Caco-2 (cell line): ENCODE measurements at regions not wholly inside any gene's neighbourhood (a gene's known extent, or its start where the extent isn't known, plus 50 kb on each side); places are given as distances from the start of the nearest gene placed in this dataset.

ENCODE experiments used
- BruUV-seq: library from RNA; stranded (reverse); fragments of 400-500 nt; replicated peaks from 2 replicates; lab custom pipeline; 2021; lab: Mats Ljungman, UMichigan
- CTCF ChIA-PET: fragments of 300-600 bp; sonication (Branson Sonifier 250); formaldehyde crosslinking; loops from one replicate; lab custom pipeline; 2022; ENCODE audit warnings: antibody characterized with exemption; lab: Charles Lee
- POLR2A ChIA-PET: fragments of 300-600 bp; sonication (Branson Sonifier 250); formaldehyde crosslinking; loops from one replicate; lab custom pipeline; 2022; ENCODE audit warnings: antibody characterized with exemption; lab: Charles Lee
- DNase-seq, 2 experiments: peaks; one replicate each; pipeline versions ENCODE4 v3.0.0 to v3.0.0-alpha.2; 2020 to 2022
- H3K27me3 ChIP-seq: replicated peaks from 2 replicates; pipeline ENCODE4 v1.6.0; 2011; ENCODE audit warnings: low read length; ENCODE audit not compliant: control insufficient read depth, insufficient read depth
- H3K36me3 ChIP-seq: 2 replicates; pipeline ENCODE4 v1.5.1; 2011; ENCODE audit warnings: low read length; ENCODE audit not compliant: control insufficient read depth, insufficient read depth
- H3K4me1 ChIP-seq: fragments of 250-450 bp; sonication (Bioruptor Pico); 2 replicates; pipeline ENCODE4 v1.5.1; 2020; ENCODE audit warnings: mild to moderate bottlenecking
- H3K4me3 ChIP-seq: 2 replicates; pipeline ENCODE4 v1.5.1; 2011; ENCODE audit warnings: low read depth, mild to moderate bottlenecking, control low read depth, low read length
- H3K9me3 ChIP-seq: fragments of 250-450 bp; sonication (Bioruptor Pico); 2 replicates; pipeline ENCODE4 v1.5.1; 2020; ENCODE audit warnings: mild to moderate bottlenecking, moderate library complexity
- H3K27ac Mint-ChIP-seq: one replicate; pipeline ENCODE4 v1.8.0; 2022; ENCODE audit warnings: mixed read lengths; ENCODE audit not compliant: unreplicated experiment
- H3K27me3 Mint-ChIP-seq: one replicate; pipeline ENCODE4 v1.8.0; 2022; ENCODE audit warnings: mixed read lengths; ENCODE audit not compliant: insufficient read depth, unreplicated experiment
- H3K36me3 Mint-ChIP-seq: one replicate; pipeline ENCODE4 v1.8.0; 2022; ENCODE audit warnings: mild to moderate bottlenecking, mixed read lengths; ENCODE audit not compliant: insufficient read depth, unreplicated experiment
- H3K4me1 Mint-ChIP-seq: one replicate; pipeline ENCODE4 v1.8.0; 2022; ENCODE audit warnings: low read depth, mixed read lengths; ENCODE audit not compliant: unreplicated experiment
- H3K4me3 Mint-ChIP-seq: one replicate; pipeline ENCODE4 v1.8.0; 2022; ENCODE audit warnings: mild to moderate bottlenecking, moderate library complexity, mixed read lengths; ENCODE audit not compliant: unreplicated experiment
- H3K9me3 Mint-ChIP-seq: one replicate; pipeline ENCODE4 v1.8.0; 2022; ENCODE audit warnings: mixed read lengths; ENCODE audit not compliant: unreplicated experiment
- CTCF ChIP-seq, 2 experiments: fragments of 200-600 bp in 1 of 2; IDR thresholded peaks; 1 replicate in 1 of 2; 2 replicates in 1 of 2; pipeline versions ENCODE4 v1.5.1 to v1.8.0; 2011 to 2022; ENCODE audit warnings: antibody characterized with exemption in 1 of 2, control low read depth in 1 of 2, inconsistent platforms in 1 of 2, low read depth in 1 of 2, low read length in 1 of 2, mild to moderate bottlenecking in 1 of 2, moderate library complexity in 1 of 2; ENCODE audit not compliant: insufficient read depth in 1 of 2, severe bottlenecking in 1 of 2, unreplicated experiment in 1 of 2
- intact Hi-C: fragments of 100-400 bp; cut with micrococcal nuclease; formaldehyde crosslinking; loops from one replicate; pipeline ENCODE4 v1.10.0; 2022; ENCODE audit not compliant: unreplicated experiment

GRCh38 chr10:78557433-78557925 is 511.3 kb upstream of the ZMIZ1 start:
- BruUV-seq, result no TSS peak
- H3K4me1 ChIP-seq, result no peaks in the 10 kb centered on the region
- ChIA-PET POLR2A (no interaction called here), CTCF (no interaction called here)
- Mint-ChIP-seq H3K9me3 (peaks cover 11% of the 10 kb centered on the region), H3K4me3 (no peak overlapping the region), H3K27ac (no peak overlapping the region), H3K4me1 (peaks cover 6% of the 10 kb centered on the region), H3K36me3 (no peaks in the 10 kb centered on the region), H3K27me3 (no peaks in the 10 kb centered on the region)
- H3K27me3 ChIP-seq, result no peaks in the 10 kb centered on the region
- H3K4me3 ChIP-seq, result no peak overlapping the region
- intact Hi-C loops, result no loop called here
- H3K9me3 ChIP-seq, result no peaks in the 10 kb centered on the region
- H3K36me3 ChIP-seq, result no peaks in the 10 kb centered on the region
- no peak for TF ChIP-seq CTCF (IDR thresholded peaks at IDR 0.05; ENCODE audit: insufficient read depth in 1 of 2, low read depth in 1 of 2, low read length in 1 of 2, severe bottlenecking in 1 of 2, unreplicated experiment in 1 of 2)
- no peak for DNase-seq

- intact Hi-C loops, result no loop called here
- no peaks in the 10 kb centered on the region for H3K4me1 ChIP-seq
- Mint-ChIP-seq H3K4me3 (no peak overlapping the region), H3K9me3 (peaks cover 11% of the 10 kb centered on the region), H3K4me1 (no peaks in the 10 kb centered on the region), H3K36me3 (no peaks in the 10 kb centered on the region), H3K27me3 (no peaks in the 10 kb centered on the region), H3K27ac (no peak overlapping the region)
- no peak for DNase-seq
- ChIA-PET CTCF (no interaction called here), POLR2A (no interaction called here)
- TF ChIP-seq CTCF (IDR thresholded peaks at IDR 0.05; ENCODE audit: insufficient read depth in 1 of 2, low read depth in 1 of 2, low read length in 1 of 2, severe bottlenecking in 1 of 2, unreplicated experiment in 1 of 2), result no peak
- no TSS peak for BruUV-seq
- H3K36me3 ChIP-seq, result no peaks in the 10 kb centered on the region
- H3K9me3 ChIP-seq, result no peaks in the 10 kb centered on the region
- no peak overlapping the region for H3K4me3 ChIP-seq
- no peaks in the 10 kb centered on the region for H3K27me3 ChIP-seq
These were observed 509.0 kb upstream of the ZMIZ1 start for GRCh38 chr10:78559661-78560340.

- Histone ChIP-seq H3K27me3 (no peaks in the 10 kb centered on the region), H3K36me3 (no peaks in the 10 kb centered on the region), H3K4me1 (no peaks in the 10 kb centered on the region), H3K9me3 (no peaks in the 10 kb centered on the region), H3K4me3 (no peak overlapping the region)
- POLR2A ChIA-PET, result no interaction called here
- TF ChIP-seq CTCF (IDR thresholded peaks at IDR 0.05; ENCODE audit: insufficient read depth in 1 of 2, low read depth in 1 of 2, low read length in 1 of 2, severe bottlenecking in 1 of 2, unreplicated experiment in 1 of 2), result no peak
- no peak for DNase-seq
- no peaks in the 10 kb centered on the region for H3K4me1 Mint-ChIP-seq
- no peaks in the 10 kb centered on the region for H3K27me3 Mint-ChIP-seq
- no TSS peak for BruUV-seq
- CTCF ChIA-PET, result no interaction called here
- intact Hi-C loops, result no loop called here
- no peak overlapping the region for H3K27ac Mint-ChIP-seq
- no peaks in the 10 kb centered on the region for H3K36me3 Mint-ChIP-seq
- peaks cover 11% of the 10 kb centered on the region for H3K9me3 Mint-ChIP-seq
- H3K4me3 Mint-ChIP-seq, result no peak overlapping the region
These were observed 508.5 kb upstream of the ZMIZ1 start for GRCh38 chr10:78560341-78560688.
